Activated naive CD8-positive, alpha-beta T cell treated with anti-CD3 and anti-CD28 coated beads for 36 hours (primary cell): ENCODE measurements at regions not wholly inside any gene's neighbourhood (a gene's known extent, or its start where the extent isn't known, plus 50 kb on each side); places are given as distances from the start of the nearest gene placed in this dataset.

ENCODE experiments used
- DNase-seq: peaks from one replicate; pipeline ENCODE4 v3.0.0; 2021
- H3K27ac Mint-ChIP-seq: one replicate; pipeline ENCODE4 v1.8.0; 2022; ENCODE audit warnings: mild to moderate bottlenecking, moderate library complexity, mixed read lengths
- H3K27me3 Mint-ChIP-seq: one replicate; pipeline ENCODE4 v1.8.0; 2022; ENCODE audit warnings: mild to moderate bottlenecking, mixed read lengths
- H3K36me3 Mint-ChIP-seq: one replicate; pipeline ENCODE4 v1.8.0; 2021; ENCODE audit warnings: mild to moderate bottlenecking, mixed read lengths
- H3K4me1 Mint-ChIP-seq: one replicate; pipeline ENCODE4 v1.8.0; 2021; ENCODE audit warnings: mixed read lengths
- H3K4me3 Mint-ChIP-seq: one replicate; pipeline ENCODE4 v1.8.0; 2022; ENCODE audit warnings: mild to moderate bottlenecking, moderate library complexity, mixed read lengths
- H3K9me3 Mint-ChIP-seq: one replicate; pipeline ENCODE4 v1.8.0; 2022; ENCODE audit warnings: mixed read lengths

GRCh38 chr3:95354489-95354888 lies 1291.6 kb downstream of the NSUN3 start:
- H3K36me3 Mint-ChIP-seq: no peaks in the 10 kb centered on the region

DNA sequence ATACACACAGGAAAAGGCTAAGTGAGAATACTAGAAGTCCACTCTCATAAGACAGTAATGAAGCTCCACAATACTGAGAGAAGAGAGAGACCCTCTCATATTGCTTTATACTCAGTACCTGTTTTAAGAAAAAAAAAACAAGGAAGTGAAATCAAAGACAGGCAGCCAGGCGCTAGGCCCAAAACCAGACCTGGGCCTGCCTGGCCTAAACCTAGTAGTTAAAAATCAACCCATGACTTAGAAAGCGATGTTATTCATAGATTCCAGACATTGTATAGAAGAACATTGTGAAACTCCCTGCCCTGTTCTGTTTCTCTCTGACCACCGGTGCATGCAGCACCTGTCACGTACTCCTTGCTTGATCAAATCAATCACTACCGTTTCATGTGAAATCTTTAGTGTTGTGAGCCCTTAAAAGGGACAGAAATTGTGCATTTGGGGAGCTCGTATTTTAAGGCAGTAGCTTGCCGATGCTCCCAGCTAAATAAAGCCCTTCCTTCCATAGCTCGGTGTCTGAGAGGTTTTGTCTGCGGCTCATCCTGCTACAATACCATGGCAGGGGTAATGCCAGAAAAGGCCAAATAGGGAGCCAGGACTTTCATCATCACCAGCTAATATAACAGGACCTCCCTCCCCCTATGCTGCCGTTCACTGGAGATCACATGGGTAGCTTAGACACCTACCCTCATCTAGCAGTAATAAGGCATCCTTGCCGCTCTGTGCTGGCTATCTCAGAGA lies 1294.1 kb downstream of the NSUN3 start:
- no peaks in the 10 kb centered on the region for H3K36me3 Mint-ChIP-seq
- no peaks in the 10 kb centered on the region for H3K4me1 Mint-ChIP-seq
- no peak overlapping the region for H3K27ac Mint-ChIP-seq
- no peak overlapping the region for H3K4me3 Mint-ChIP-seq
- peaks cover 2% of the 10 kb centered on the region for H3K9me3 Mint-ChIP-seq
- no peaks in the 10 kb centered on the region for H3K27me3 Mint-ChIP-seq
- DNase-seq: no peak

More at GRCh38 chr3:95354489-95354888, 1291.6 kb downstream of the NSUN3 start:
- no peak overlapping the region for H3K27ac Mint-ChIP-seq
- no peak overlapping the region for H3K4me3 Mint-ChIP-seq
- no peak for DNase-seq
- H3K9me3 Mint-ChIP-seq: peaks cover 2% of the 10 kb centered on the region
- no peaks in the 10 kb centered on the region for H3K4me1 Mint-ChIP-seq
- no peaks in the 10 kb centered on the region for H3K27me3 Mint-ChIP-seq

DNA sequence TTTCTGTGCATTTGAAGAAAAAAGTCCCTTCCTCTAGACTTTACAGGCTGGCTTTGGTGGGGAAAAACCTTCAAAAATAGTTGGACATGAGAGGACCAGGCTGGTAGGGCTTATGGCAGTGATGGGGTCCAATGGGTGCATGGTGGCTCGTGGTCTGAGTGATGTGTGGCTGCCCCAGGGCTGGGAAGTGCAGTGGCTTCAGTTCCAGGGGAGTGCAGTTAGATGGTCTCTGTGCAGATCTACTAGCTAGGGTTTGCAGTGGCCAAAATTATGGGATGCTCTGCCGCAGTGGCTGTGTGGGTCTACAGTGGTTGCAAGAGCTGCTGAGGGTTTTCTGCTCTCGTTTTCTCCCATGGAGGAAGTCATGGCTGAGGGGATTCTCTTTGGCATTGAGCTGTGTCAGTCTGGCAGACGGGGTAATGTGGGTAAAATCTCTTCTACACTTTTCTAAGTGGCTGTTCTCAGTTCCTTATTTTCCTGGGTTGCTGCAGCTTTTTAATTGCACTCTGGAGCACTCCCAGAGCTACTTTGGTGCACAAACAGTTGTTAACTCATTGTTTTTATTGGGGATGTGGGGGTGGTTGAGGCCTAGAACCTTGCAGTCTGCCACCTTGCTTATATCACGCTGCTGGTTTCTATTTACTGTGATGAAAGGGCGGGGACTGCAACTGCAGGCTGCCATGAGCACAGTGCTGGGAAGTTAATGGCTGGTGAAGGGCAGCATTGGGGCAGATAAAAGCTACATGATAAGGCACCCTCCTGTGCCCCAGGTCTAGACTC lies 1324.6 kb downstream of the NSUN3 start:
- H3K4me3 Mint-ChIP-seq: no peak overlapping the region
- H3K36me3 Mint-ChIP-seq: no peaks in the 10 kb centered on the region
- no peak overlapping the region for H3K27ac Mint-ChIP-seq
- no peaks in the 10 kb centered on the region for H3K4me1 Mint-ChIP-seq
- H3K9me3 Mint-ChIP-seq: peaks cover 6% of the 10 kb centered on the region
- H3K27me3 Mint-ChIP-seq: no peaks in the 10 kb centered on the region
- DNase-seq: no peak

GRCh38 chr3:95389725-95390313 lies 1327.0 kb downstream of the NSUN3 start:
- Mint-ChIP-seq H3K27me3 (no peaks in the 10 kb centered on the region), H3K4me3 (no peak overlapping the region), H3K36me3 (no peaks in the 10 kb centered on the region), H3K27ac (no peak overlapping the region), H3K9me3 (peaks cover 6% of the 10 kb centered on the region), H3K4me1 (no peaks in the 10 kb centered on the region)
- no peak for DNase-seq

GRCh38 chr3:95394286-95394685 lies 1331.4 kb downstream of the NSUN3 start:
- DNase-seq: no peak
- Mint-ChIP-seq H3K4me1 (no peaks in the 10 kb centered on the region), H3K27ac (no peak overlapping the region), H3K27me3 (no peaks in the 10 kb centered on the region), H3K36me3 (no peaks in the 10 kb centered on the region), H3K9me3 (peaks cover 3% of the 10 kb centered on the region), H3K4me3 (no peak overlapping the region)

DNA sequence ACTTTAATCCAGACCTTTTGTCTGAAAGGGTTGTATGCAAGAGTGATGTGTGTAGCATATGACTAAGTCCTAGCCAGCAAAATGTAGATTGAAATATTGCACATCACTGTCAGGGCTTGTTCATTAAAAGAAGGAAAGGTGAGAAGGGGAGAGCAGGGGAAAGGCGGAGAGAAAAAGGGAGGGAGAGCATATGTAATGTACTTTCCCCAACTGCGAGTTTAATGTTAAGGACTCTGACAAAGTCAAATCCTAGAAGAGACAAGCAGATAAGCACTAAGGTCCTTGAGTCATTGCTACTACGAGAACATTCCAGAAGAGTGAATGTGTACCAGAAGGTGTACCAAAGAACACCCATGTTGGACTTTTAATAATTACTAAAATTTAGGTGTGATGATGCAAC lies 1336.7 kb downstream of the NSUN3 start:
- Mint-ChIP-seq H3K27me3 (no peaks in the 10 kb centered on the region), H3K27ac (no peak overlapping the region), H3K4me3 (no peak overlapping the region), H3K9me3 (peaks cover 3% of the 10 kb centered on the region), H3K36me3 (no peaks in the 10 kb centered on the region), H3K4me1 (no peaks in the 10 kb centered on the region)
- DNase-seq: no peak

GRCh38 chr3:95401693-95402092 lies 1338.8 kb downstream of the NSUN3 start:
- H3K27me3 Mint-ChIP-seq: no peaks in the 10 kb centered on the region
- no peak overlapping the region for H3K4me3 Mint-ChIP-seq
- no peak for DNase-seq
- H3K4me1 Mint-ChIP-seq: no peaks in the 10 kb centered on the region
- H3K27ac Mint-ChIP-seq: no peak overlapping the region
- H3K36me3 Mint-ChIP-seq: no peaks in the 10 kb centered on the region
- peaks cover 3% of the 10 kb centered on the region for H3K9me3 Mint-ChIP-seq

GRCh38 chr3:95407709-95408463 lies 1345.0 kb downstream of the NSUN3 start:
- Mint-ChIP-seq H3K27ac (no peak overlapping the region), H3K36me3 (no peaks in the 10 kb centered on the region), H3K4me3 (no peak overlapping the region), H3K27me3 (no peaks in the 10 kb centered on the region), H3K4me1 (no peaks in the 10 kb centered on the region), H3K9me3 (no peaks in the 10 kb centered on the region)
- DNase-seq: no peak

GRCh38 chr3:95408464-95408862 lies 1345.6 kb downstream of the NSUN3 start:
- Mint-ChIP-seq H3K36me3 (no peaks in the 10 kb centered on the region), H3K4me1 (no peaks in the 10 kb centered on the region), H3K4me3 (no peak overlapping the region), H3K27ac (no peak overlapping the region), H3K27me3 (no peaks in the 10 kb centered on the region), H3K9me3 (no peaks in the 10 kb centered on the region)
- no peak for DNase-seq

DNA sequence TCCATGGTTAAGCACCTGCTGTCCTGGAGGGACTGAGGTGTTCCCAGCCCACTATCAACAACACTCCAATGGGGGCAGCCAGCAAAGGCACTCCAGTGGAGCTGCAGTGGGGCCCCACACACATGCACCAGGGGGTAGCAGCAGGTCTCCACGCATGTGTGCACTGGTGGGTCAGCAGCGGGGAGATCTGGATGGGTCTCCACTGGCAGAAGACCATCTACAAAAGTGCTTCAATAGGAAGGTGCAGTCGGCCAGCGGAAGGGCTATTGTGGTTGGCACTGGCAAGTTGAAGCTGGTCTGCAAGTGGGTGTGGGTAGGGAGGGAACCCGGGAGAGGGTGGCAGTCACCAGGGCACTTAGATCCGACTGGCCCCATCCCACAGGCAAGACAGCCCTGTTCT lies 1355.4 kb downstream of the NSUN3 start:
- DNase-seq: no peak
- H3K27ac Mint-ChIP-seq: no peak overlapping the region
- H3K9me3 Mint-ChIP-seq: peaks cover 10% of the 10 kb centered on the region
- H3K27me3 Mint-ChIP-seq: no peaks in the 10 kb centered on the region
- no peaks in the 10 kb centered on the region for H3K4me1 Mint-ChIP-seq
- H3K36me3 Mint-ChIP-seq: no peaks in the 10 kb centered on the region
- H3K4me3 Mint-ChIP-seq: no peak overlapping the region

DNA sequence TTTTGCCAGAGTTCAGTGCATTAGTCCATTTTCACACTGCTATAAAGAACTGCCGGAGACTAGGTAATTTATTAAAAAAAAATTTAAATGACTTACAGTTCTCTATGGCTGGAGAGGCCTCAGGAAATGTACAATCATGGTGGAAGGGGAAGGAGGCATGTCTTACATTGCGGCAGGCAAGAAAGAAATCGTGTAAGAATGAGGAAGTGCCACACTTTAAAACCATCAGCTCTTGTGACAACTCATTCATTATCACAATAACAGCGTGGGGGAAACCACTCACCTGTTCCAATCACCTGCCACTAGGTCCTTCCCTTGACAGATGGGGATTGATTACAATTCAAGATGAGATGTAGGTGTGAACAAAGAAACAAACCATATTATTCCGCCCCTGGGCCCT lies 1361.4 kb downstream of the NSUN3 start:
- H3K4me3 Mint-ChIP-seq: no peak overlapping the region
- no peaks in the 10 kb centered on the region for H3K4me1 Mint-ChIP-seq
- H3K36me3 Mint-ChIP-seq: no peaks in the 10 kb centered on the region
- DNase-seq: no peak
- no peaks in the 10 kb centered on the region for H3K27me3 Mint-ChIP-seq
- H3K9me3 Mint-ChIP-seq: peaks cover 4% of the 10 kb centered on the region
- no peak overlapping the region for H3K27ac Mint-ChIP-seq

GRCh38 chr3:95434491-95434890 lies 1371.6 kb downstream of the NSUN3 start:
- H3K36me3 Mint-ChIP-seq: no peaks in the 10 kb centered on the region

GRCh38 chr3:95437409-95437808 lies 1374.5 kb downstream of the NSUN3 start:
- no peaks in the 10 kb centered on the region for H3K36me3 Mint-ChIP-seq
- no peak overlapping the region for H3K4me3 Mint-ChIP-seq
- H3K4me1 Mint-ChIP-seq: no peaks in the 10 kb centered on the region
- peaks cover 4% of the 10 kb centered on the region for H3K9me3 Mint-ChIP-seq
- H3K27ac Mint-ChIP-seq: no peak overlapping the region
- no peaks in the 10 kb centered on the region for H3K27me3 Mint-ChIP-seq
- DNase-seq: no peak

More at GRCh38 chr3:95434491-95434890, 1371.6 kb downstream of the NSUN3 start:
- DNase-seq: no peak
- Mint-ChIP-seq H3K27ac (no peak overlapping the region), H3K4me3 (no peak overlapping the region), H3K4me1 (no peaks in the 10 kb centered on the region), H3K9me3 (peaks cover 4% of the 10 kb centered on the region), H3K27me3 (no peaks in the 10 kb centered on the region)

DNA sequence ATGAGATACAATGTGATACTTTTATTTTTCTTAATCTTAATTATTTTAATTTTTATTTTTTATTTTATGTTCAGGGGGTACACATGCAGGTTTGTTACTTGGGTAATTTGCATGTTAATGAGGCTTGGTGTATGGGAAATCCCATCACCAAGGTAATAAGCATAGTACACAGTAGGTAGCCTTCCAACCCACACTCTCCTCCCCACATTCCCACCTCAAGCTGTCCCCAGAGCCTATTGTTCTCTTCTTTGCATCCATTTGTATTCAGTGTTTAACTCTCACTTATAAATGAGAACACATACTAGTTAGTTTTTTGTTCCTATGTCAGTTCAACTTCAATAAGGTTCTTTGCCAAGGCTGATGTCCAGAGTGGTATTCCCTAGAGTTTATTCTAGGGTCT lies 1375.4 kb downstream of the NSUN3 start:
- Mint-ChIP-seq H3K27me3 (no peaks in the 10 kb centered on the region), H3K27ac (no peak overlapping the region), H3K4me1 (no peaks in the 10 kb centered on the region), H3K36me3 (no peaks in the 10 kb centered on the region), H3K4me3 (no peak overlapping the region), H3K9me3 (peaks cover 4% of the 10 kb centered on the region)
- no peak for DNase-seq

DNA sequence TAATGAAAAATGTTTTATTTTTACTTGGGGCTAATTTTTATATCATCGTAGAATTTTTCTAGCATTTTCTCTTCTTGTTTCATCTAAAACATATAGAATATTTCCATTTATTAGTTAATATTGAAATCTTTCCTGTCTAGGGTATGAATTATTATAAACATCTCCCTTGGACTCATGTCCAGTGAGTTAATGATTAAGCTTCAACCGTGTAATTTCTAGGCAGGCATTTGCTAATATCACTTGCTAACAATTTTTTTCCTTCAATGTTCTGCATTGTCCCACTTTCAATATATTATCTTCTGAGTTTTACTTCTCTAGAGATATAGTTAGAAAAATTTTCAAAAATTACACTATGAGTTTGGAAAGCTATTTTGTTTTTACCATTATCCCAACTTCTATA lies 1371.6 kb upstream of the EPHA6 start:
- no peaks in the 10 kb centered on the region for H3K27me3 Mint-ChIP-seq
- no peak for DNase-seq
- no peak overlapping the region for H3K4me3 Mint-ChIP-seq
- H3K27ac Mint-ChIP-seq: no peak overlapping the region
- H3K4me1 Mint-ChIP-seq: no peaks in the 10 kb centered on the region
- no peaks in the 10 kb centered on the region for H3K36me3 Mint-ChIP-seq
- peaks cover 4% of the 10 kb centered on the region for H3K9me3 Mint-ChIP-seq
